GM18867 (cell line): ENCODE measurements at regions not wholly inside any gene's neighbourhood (a gene's known extent, or its start where the extent isn't known, plus 50 kb on each side); places are given as distances from the start of the nearest gene placed in this dataset.

Source experiments
- ATAC-seq: cut with Tn5 transposase; IDR thresholded peaks from one replicate; pipeline ENCODE4 v1.9.1; 2021; ENCODE audit warnings: mild to moderate bottlenecking, moderate library complexity; ENCODE audit not compliant: unreplicated experiment

GRCh38 chr20:39890697-39891096 lies 798.3 kb downstream of the MAFB start:
- ATAC-seq, result no peak

GRCh38 chr20:39888310-39888709 lies 800.7 kb downstream of the MAFB start:
- no peak for ATAC-seq

GRCh38 chr20:39886650-39887190 lies 802.3 kb downstream of the MAFB start:
- no peak for ATAC-seq

GRCh38 chr20:39885975-39886649 lies 802.9 kb downstream of the MAFB start:
- no peak for ATAC-seq

GRCh38 chr20:39882806-39883205 lies 806.2 kb downstream of the MAFB start:
- ATAC-seq, result no peak

GRCh38 chr20:39880890-39881289 lies 808.1 kb downstream of the MAFB start:
- ATAC-seq, result no peak

- no peak for ATAC-seq
Measured at GRCh38 chr20:39879296-39879695, 809.7 kb downstream of the MAFB start.

GRCh38 chr20:39878809-39879208 lies 810.2 kb downstream of the MAFB start:
- ATAC-seq, result no peak

GRCh38 chr20:39878320-39878719 lies 810.7 kb downstream of the MAFB start:
- ATAC-seq, result no peak

- no peak for ATAC-seq
Measured at GRCh38 chr20:39877788-39878187, 811.2 kb downstream of the MAFB start.

- ATAC-seq, result no peak
Measured at GRCh38 chr20:39876976-39877635, 811.9 kb downstream of the MAFB start.

- ATAC-seq, result no peak
Measured at GRCh38 chr20:39875492-39876110, 813.4 kb downstream of the MAFB start.

- peak; percentile 95 for ATAC-seq
Measured at GRCh38 chr20:39874049-39874893, 814.8 kb downstream of the MAFB start.

- ATAC-seq, result no peak
Measured at GRCh38 chr20:39873286-39873685, 815.8 kb downstream of the MAFB start.

GRCh38 chr20:39871013-39871412 lies 818.0 kb downstream of the MAFB start:
- no peak for ATAC-seq

GRCh38 chr20:39865446-39865845 lies 823.6 kb downstream of the MAFB start:
- ATAC-seq, result no peak

- no peak for ATAC-seq
Measured at GRCh38 chr20:39862470-39862891, 826.6 kb downstream of the MAFB start.

- ATAC-seq, result no peak
Measured at GRCh38 chr20:39861381-39861780, 827.7 kb downstream of the MAFB start.

GRCh38 chr20:39857835-39858234 lies 831.2 kb downstream of the MAFB start:
- ATAC-seq, result no peak

GRCh38 chr20:39857187-39857586 lies 831.8 kb downstream of the MAFB start:
- ATAC-seq, result no peak

- no peak for ATAC-seq
Measured at GRCh38 chr20:39855799-39856198, 833.2 kb downstream of the MAFB start.
